NB4 (cell line): ENCODE measurements at regions not wholly inside any gene's neighbourhood (a gene's known extent, or its start where the extent isn't known, plus 50 kb on each side); places are given as distances from the start of the nearest gene placed in this dataset.

Source experiments
- DNase-seq: peaks from one replicate; pipeline ENCODE4 v3.0.0; 2010; ENCODE audit warnings: low read depth
- H3K4me3 ChIP-seq: one replicate; pipeline ENCODE4 v1.5.1; 2011; ENCODE audit warnings: mild to moderate bottlenecking, low read depth, low read length, moderate library complexity
- MYC ChIP-seq: IDR thresholded peaks from 2 replicates; pipeline ENCODE4 v1.6.1; 2011; ENCODE audit warnings: low read depth, low read length
- POLR2A ChIP-seq: IDR thresholded peaks from 2 replicates; pipeline ENCODE4 v1.6.1; 2011; ENCODE audit warnings: mild to moderate bottlenecking; ENCODE audit not compliant: insufficient read length; ENCODE audit errors: extremely low read depth
- TF ChIP-seq, protein P1 (sequence below): IDR thresholded peaks from one replicate; pipeline ENCODE4 v1.5.1; 2012; ENCODE audit warnings: low read depth, low read length
- TF ChIP-seq, protein P2 (sequence below): IDR thresholded peaks from 2 replicates; pipeline ENCODE4 v1.6.1; 2011; ENCODE audit warnings: low read depth, low read length

DNA sequence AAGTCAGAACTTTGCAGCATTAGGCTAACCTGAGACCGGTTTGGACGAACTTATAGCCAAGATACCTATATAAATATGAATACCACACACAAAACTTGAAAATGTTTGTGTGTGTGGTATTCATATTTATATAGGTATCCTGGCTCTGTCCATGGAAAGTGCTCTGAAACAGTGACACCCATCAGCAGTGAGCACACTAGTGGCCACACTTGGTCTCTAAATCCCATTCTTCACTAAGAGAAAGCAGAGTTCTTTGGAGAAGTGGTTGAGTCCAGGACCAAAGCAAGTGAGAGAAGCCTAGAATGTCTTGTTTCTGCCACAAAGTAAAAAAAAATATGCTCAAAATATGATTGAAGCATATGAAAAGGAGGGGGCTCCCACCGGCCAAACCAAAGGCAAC, 146.5 kb downstream of the TWIST2 start:
- TF ChIP-seq POLR2A (no peak), MYC (no peak)
- TF ChIP-seq, protein P1, sequence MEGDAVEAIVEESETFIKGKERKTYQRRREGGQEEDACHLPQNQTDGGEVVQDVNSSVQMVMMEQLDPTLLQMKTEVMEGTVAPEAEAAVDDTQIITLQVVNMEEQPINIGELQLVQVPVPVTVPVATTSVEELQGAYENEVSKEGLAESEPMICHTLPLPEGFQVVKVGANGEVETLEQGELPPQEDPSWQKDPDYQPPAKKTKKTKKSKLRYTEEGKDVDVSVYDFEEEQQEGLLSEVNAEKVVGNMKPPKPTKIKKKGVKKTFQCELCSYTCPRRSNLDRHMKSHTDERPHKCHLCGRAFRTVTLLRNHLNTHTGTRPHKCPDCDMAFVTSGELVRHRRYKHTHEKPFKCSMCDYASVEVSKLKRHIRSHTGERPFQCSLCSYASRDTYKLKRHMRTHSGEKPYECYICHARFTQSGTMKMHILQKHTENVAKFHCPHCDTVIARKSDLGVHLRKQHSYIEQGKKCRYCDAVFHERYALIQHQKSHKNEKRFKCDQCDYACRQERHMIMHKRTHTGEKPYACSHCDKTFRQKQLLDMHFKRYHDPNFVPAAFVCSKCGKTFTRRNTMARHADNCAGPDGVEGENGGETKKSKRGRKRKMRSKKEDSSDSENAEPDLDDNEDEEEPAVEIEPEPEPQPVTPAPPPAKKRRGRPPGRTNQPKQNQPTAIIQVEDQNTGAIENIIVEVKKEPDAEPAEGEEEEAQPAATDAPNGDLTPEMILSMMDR, result no peak
- TF ChIP-seq, protein P2, sequence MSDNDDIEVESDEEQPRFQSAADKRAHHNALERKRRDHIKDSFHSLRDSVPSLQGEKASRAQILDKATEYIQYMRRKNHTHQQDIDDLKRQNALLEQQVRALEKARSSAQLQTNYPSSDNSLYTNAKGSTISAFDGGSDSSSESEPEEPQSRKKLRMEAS, result no peak
- no peak overlapping the region for H3K4me3 ChIP-seq
- no peak for DNase-seq

DNA sequence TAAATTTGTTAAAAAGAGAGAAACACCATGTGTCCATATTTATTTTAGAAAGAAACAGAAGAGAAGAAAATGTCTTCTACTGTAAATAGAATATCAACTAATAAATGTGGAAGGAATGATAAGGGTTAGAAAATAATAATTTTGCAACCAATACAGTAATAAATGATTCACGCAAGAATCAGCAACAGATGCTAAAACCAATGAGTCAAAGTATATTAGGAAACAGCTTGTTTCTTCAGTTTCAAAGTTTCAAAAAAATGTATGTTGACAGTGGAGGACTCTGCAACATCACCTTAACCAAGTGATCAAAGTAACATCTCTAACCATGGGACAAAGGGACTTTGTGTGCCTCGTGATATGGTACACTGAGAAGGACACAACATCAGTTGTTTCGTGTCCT, 147.0 kb downstream of the TWIST2 start:
- TF ChIP-seq, protein P1, result no peak
- no peak for TF ChIP-seq POLR2A
- no peak for TF ChIP-seq MYC
- TF ChIP-seq, protein P2, result no peak
- no peak for DNase-seq
- no peak overlapping the region for H3K4me3 ChIP-seq

DNA sequence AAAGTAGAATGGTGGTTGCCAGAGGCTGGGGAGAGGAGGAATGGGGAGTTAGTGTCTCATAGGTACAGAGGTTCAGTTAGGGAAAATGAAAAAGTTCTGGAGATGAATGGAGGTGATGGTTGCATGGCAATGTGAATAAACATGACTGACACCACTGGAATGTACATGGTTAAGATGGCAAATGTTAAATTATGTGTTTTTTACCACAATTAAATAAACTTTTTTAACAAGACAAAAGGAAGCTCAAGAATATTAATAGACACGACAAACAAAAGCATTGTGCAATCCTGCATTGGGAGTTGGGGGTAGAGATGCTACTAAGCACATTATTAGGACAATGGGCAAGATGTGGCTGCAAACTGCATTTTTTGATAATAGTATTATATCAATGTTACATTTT, 147.7 kb downstream of the TWIST2 start:
- H3K4me3 ChIP-seq, result no peak overlapping the region
- TF ChIP-seq, protein P2, result no peak
- TF ChIP-seq POLR2A, result no peak
- TF ChIP-seq MYC, result no peak
- TF ChIP-seq, protein P1, result no peak
- DNase-seq, result no peak

DNA sequence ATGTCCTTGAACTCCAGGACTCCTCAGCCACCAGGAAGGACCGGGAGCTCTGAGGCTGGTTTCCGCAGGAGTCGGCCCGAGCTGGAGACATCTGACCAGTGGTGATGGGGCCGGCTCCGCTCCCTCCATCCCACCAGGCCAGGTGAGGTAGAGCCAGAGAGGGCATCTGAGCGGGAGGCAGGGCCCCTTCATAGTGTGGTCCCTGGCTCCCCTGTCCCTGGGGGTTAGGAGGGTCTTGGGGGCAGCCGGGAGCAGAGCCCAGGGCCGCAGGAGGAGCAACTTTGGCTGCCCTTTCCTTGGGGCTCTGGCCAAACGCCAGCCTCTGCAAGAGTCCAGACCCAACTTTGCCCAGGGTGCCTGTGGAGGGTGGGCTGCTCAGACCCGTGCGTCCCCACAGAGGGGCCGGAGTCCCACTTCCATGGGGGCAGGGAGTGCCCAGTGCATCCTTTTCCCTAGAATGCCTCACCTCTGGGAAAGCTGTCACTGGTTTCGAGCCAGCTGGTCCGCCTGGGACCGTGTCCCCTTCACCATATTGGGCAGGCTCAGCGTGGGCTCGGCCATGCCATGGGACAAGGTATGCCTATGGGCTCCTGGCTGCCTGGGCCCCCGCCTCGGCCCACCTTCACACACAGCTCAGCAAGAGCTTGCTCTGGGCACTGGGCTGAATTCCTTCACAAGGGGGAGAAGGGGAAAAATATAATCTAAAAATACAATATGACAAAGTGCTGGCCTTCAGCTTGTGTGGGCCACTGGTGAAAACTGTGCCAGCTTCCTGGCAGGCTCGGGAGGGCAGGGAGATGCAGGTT, 148.6 kb downstream of the TWIST2 start:
- H3K4me3 ChIP-seq, result no peak overlapping the region
- DNase-seq, result no peak
- TF ChIP-seq POLR2A (no peak), MYC (no peak)
- TF ChIP-seq, protein P2, result no peak
- TF ChIP-seq, protein P1, result no peak

DNA sequence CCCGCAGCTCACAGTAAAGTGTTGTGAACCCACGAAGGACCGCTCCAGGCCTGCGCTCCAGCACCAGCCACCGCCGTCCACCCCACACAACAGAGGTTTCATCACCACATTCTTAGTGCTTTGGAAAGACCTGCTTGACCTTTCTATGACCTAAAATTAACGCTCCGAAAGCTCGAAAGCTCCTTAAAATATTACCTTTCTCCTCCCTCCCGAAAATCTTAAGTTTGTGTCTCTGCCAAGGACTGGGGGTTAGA, 149.2 kb downstream of the TWIST2 start:
- no peak overlapping the region for H3K4me3 ChIP-seq
- TF ChIP-seq, protein P1, result no peak
- TF ChIP-seq POLR2A (no peak), MYC (no peak)
- TF ChIP-seq, protein P2, result no peak
- no peak for DNase-seq
